HL-60/S4 treated with retinoic acid at 250 ng/mL for 4 days and 3 days (cell line): ENCODE measurements at regions not wholly inside any gene's neighbourhood (a gene's known extent, or its start where the extent isn't known, plus 50 kb on each side); places are given as distances from the start of the nearest gene placed in this dataset.

ENCODE experiments used
- in situ Hi-C: fragments of 300-500 bp; cut with MboI; formaldehyde crosslinking; loops from 2 replicates; pipeline ENCODE4 v1.7.0; 2022; ENCODE audit warnings: low sequenced_read_pairs

GRCh38 chr2:181823405-181823804 lies 68.1 kb upstream of the ITPRID2 start:
- in situ Hi-C loops, result no loop called here

- in situ Hi-C loops, result no loop called here
These were observed 63.3 kb upstream of the ITPRID2 start for GRCh38 chr2:181828122-181828705.

DNA sequence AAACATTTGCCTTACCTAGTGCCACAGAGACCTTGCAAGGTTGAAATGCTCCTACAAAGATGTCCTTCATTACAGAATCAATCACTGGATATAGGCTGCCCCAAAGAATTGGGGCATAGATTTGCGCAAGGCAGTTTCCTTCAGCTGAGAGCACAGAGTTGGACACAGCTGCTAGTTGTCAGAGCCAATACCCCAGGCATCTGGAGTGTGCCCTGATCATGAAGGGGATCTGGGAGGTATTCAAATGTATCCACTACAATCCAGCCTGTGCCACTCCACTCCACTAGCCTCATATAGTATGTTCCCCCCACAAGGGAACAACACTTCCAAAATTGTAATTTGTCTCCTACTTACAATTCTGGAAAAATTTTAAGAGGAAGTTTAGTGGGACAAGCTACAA lies 62.3 kb upstream of the ITPRID2 start:
- in situ Hi-C loops, result no loop called here

- in situ Hi-C loops, result no loop called here
These were observed 59.5 kb upstream of the ITPRID2 start for GRCh38 chr2:181832015-181832414.

- in situ Hi-C loops, result no loop called here
These were observed 54.9 kb upstream of the ITPRID2 start for GRCh38 chr2:181836583-181836982.

DNA sequence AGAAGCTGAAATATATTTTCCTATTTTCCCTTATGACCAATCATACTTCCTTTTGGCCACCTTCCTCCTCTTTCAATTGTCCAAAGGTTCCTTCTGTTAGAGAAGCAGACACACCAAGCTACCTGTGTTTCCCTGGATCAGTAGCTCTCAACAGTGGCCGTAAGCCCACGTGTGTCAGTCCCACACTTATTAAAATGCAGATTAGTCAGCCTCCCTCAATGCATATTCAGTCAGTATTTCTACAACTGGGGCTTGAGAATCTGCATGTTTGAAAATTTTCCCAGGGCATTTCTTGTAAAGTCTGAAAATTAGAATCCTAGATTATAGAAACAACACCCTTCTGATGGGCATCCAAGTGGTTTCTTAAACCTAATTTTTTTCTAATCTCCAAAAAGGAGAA lies 54.0 kb upstream of the ITPRID2 start:
- in situ Hi-C loops, result no loop called here

DNA sequence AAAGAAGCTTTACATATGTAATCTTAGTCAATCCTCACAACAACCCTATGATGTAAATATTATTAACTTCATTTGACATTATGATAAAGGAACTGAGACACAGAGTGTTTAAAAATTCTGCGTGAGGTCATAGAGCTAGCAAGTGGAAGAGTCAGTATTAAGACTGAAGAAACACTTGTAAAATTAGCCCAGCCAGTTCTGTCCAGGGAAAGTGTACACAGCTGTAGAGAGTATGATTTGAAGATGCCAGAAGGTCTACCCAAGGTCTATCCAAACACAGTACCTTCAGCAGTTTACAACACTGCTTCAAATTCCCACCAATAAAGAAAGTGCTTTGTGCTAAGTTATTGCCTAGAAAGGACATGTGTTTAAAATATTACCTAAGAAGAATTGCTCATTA lies 51.7 kb upstream of the ITPRID2 start:
- in situ Hi-C loops, result no loop called here

DNA sequence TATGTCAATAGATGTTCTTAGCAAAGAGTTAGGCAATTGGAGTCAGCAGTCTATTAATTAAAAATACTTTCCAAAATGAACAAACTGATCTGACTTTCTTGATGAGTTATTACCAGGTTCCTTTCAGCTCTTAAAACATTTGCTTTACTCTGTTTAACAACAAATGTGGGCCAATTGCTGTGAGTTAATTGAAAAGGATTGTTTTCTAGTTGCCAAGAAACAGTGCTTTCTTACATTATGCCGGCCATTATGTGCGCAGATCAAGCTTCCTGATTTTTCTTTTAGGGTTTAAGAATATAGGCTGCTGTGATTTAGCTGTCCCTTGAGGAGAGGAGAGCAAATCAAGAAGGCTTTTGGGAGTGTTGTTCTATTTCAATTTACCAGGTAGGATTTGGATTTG lies 50.5 kb upstream of the ITPRID2 start:
- in situ Hi-C loops, result no loop called here
